Embryonic facial prominence (tissue), 1 donor: ENCODE measurements at regions not wholly inside any gene's neighbourhood (a gene's known extent, or its start where the extent isn't known, plus 50 kb on each side); places are given as distances from the start of the nearest gene placed in this dataset.
"Not testable (repeated sequence)": the region's sequence is repeated elsewhere in the genome, so short reads cannot be mapped to it uniquely, and the experiment has no call there.

Source experiments
- DNase-seq: peaks from one replicate; pipeline ENCODE4 v3.0.0-alpha.2; 2016; ENCODE audit errors: extremely low spot score

- no peak for DNase-seq
Observed at GRCh38 chr2:82109418-82109817, 1804.9 kb upstream of the LRRTM1 start.

GRCh38 chr2:82098617-82099016 lies 1794.1 kb upstream of the LRRTM1 start:
- DNase-seq, result no peak

- no peak for DNase-seq
Observed at GRCh38 chr2:82089518-82089917, 1785.0 kb upstream of the LRRTM1 start.

- no peak for DNase-seq
Observed at GRCh38 chr2:82084679-82085392, 1780.3 kb upstream of the LRRTM1 start.

GRCh38 chr2:82075875-82076274 lies 1771.3 kb upstream of the LRRTM1 start:
- no peak for DNase-seq

- no peak for DNase-seq
Observed at GRCh38 chr2:82062463-82062862, 1757.9 kb upstream of the LRRTM1 start.

- no peak for DNase-seq
Observed at GRCh38 chr2:82055846-82056245, 1751.3 kb upstream of the LRRTM1 start.

- no peak for DNase-seq
Observed at GRCh38 chr2:82043867-82044266, 1739.3 kb upstream of the LRRTM1 start.

- no peak for DNase-seq
Observed at GRCh38 chr2:82027921-82028615, 1723.5 kb upstream of the LRRTM1 start.

- no peak for DNase-seq
Observed at GRCh38 chr2:82023710-82024109, 1719.2 kb upstream of the LRRTM1 start.

- no peak for DNase-seq
Observed at GRCh38 chr2:82013641-82014040, 1709.1 kb upstream of the LRRTM1 start.

GRCh38 chr2:82007071-82007664 lies 1702.6 kb upstream of the LRRTM1 start:
- DNase-seq, result no peak

- not testable (repeated sequence) for DNase-seq
Observed at GRCh38 chr2:82005889-82006288, 1701.3 kb upstream of the LRRTM1 start.

- DNase-seq, result no peak
Observed at GRCh38 chr2:82001614-82002013, 1697.1 kb upstream of the LRRTM1 start.

- no peak for DNase-seq
Observed at GRCh38 chr2:82000606-82001005, 1696.1 kb upstream of the LRRTM1 start.

- DNase-seq, result no peak
Observed at GRCh38 chr2:81996332-81996731, 1691.8 kb upstream of the LRRTM1 start.

GRCh38 chr2:81991282-81991681 lies 1686.7 kb upstream of the LRRTM1 start:
- no peak for DNase-seq

GRCh38 chr2:81987370-81987769 lies 1682.8 kb upstream of the LRRTM1 start:
- DNase-seq, result no peak

GRCh38 chr2:81984969-81985637 lies 1680.6 kb upstream of the LRRTM1 start:
- no peak for DNase-seq

- no peak for DNase-seq
Observed at GRCh38 chr2:81981585-81981984, 1677.0 kb upstream of the LRRTM1 start.

- no peak for DNase-seq
Observed at GRCh38 chr2:81979086-81979485, 1674.5 kb upstream of the LRRTM1 start.

- DNase-seq, result no peak
Observed at GRCh38 chr2:81976998-81977397, 1672.4 kb upstream of the LRRTM1 start.

GRCh38 chr2:81974216-81974615 lies 1669.7 kb upstream of the LRRTM1 start:
- no peak for DNase-seq
